ENCODE measurements at regions not wholly inside any gene's neighbourhood (a gene's known extent, or its start where the extent isn't known, plus 50 kb on each side); places are given as distances from the start of the nearest gene placed in this dataset.

DNA sequence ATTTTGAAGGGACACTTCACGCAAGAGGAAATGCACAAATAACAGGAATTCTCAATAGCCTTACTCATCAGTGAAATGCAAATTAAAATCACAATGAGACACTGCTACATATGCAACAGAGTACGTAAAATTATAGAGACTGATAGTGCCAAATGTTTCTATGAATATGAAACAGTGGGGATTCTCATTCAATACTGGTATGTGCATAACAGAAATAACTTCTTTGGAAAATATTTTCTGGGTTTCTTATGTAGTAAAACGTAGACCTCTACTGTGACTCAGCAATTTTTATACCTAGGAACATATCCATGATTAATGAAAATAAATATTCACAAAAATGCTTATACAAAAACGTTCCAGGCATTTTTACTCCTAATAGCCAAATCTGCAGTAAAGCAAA, 1625.2 kb downstream of the MAT2B start:
- H3K9me3 ChIP-seq, result no peaks in the 10 kb centered on the region
- no peaks in the 10 kb centered on the region for H3K27me3 ChIP-seq
- no peak overlapping the region for H3K4me3 ChIP-seq
- TF ChIP-seq, protein P1, sequence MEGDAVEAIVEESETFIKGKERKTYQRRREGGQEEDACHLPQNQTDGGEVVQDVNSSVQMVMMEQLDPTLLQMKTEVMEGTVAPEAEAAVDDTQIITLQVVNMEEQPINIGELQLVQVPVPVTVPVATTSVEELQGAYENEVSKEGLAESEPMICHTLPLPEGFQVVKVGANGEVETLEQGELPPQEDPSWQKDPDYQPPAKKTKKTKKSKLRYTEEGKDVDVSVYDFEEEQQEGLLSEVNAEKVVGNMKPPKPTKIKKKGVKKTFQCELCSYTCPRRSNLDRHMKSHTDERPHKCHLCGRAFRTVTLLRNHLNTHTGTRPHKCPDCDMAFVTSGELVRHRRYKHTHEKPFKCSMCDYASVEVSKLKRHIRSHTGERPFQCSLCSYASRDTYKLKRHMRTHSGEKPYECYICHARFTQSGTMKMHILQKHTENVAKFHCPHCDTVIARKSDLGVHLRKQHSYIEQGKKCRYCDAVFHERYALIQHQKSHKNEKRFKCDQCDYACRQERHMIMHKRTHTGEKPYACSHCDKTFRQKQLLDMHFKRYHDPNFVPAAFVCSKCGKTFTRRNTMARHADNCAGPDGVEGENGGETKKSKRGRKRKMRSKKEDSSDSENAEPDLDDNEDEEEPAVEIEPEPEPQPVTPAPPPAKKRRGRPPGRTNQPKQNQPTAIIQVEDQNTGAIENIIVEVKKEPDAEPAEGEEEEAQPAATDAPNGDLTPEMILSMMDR (IDR thresholded peaks at IDR 0.05), result no peak
- DNase-seq (ENCODE audit: low spot score), result no peak
- H3K4me1 ChIP-seq, result no peaks in the 10 kb centered on the region
- no peak overlapping the region for H3K27ac ChIP-seq
- no peaks in the 10 kb centered on the region for H3K36me3 ChIP-seq

DNA sequence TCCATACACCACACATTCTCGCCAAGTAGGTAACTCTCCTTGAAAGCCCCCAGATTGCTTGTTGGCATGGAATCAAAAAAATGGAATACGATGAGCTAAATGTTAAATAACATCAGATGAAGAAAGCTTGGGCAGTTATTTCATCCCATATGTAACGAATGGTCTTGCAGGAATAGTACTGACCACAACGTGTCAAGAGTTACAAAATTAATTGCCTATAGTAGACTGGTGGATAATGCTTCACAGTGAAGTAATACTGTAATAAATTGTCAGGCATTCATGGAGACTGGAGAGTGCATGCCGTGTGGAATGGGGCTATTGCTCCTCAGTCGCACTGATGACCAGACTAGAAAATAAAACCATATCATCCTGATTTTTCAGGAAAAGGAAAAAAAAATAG, 1628.7 kb downstream of the MAT2B start:
- Histone ChIP-seq H3K9me3 (no peaks in the 10 kb centered on the region), H3K27ac (no peak overlapping the region), H3K27me3 (no peaks in the 10 kb centered on the region), H3K36me3 (no peaks in the 10 kb centered on the region), H3K4me1 (no peaks in the 10 kb centered on the region), H3K4me3 (no peak overlapping the region)
- no peak for DNase-seq (ENCODE audit: low spot score)
- TF ChIP-seq, protein P1 (IDR thresholded peaks at IDR 0.05), result no peak

DNA sequence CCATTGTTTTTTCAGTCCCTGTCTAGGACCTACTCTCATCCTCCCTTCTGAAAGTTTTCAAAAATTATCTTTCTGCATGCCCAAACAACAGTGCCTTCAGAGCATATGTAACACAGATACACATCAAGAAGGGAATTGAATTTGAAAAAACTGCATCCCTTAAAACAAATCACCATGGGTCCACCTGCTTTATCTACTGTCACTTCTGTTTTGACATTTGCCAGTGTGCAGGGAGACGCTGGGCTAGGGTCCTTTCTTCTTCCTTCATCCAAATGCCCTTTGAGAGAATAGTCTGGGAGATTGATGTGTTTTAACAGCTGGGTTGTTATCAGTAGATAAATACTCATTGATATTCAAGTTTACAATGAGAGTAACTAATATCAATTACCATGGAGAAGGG, 1630.1 kb downstream of the MAT2B start:
- H3K4me1 ChIP-seq, result no peaks in the 10 kb centered on the region
- no peaks in the 10 kb centered on the region for H3K9me3 ChIP-seq
- H3K36me3 ChIP-seq, result no peaks in the 10 kb centered on the region
- H3K27ac ChIP-seq, result no peak overlapping the region
- no peak overlapping the region for H3K4me3 ChIP-seq
- H3K27me3 ChIP-seq, result no peaks in the 10 kb centered on the region
- TF ChIP-seq, protein P1 (IDR thresholded peaks at IDR 0.05), result no peak
- DNase-seq (ENCODE audit: low spot score), result no peak

DNA sequence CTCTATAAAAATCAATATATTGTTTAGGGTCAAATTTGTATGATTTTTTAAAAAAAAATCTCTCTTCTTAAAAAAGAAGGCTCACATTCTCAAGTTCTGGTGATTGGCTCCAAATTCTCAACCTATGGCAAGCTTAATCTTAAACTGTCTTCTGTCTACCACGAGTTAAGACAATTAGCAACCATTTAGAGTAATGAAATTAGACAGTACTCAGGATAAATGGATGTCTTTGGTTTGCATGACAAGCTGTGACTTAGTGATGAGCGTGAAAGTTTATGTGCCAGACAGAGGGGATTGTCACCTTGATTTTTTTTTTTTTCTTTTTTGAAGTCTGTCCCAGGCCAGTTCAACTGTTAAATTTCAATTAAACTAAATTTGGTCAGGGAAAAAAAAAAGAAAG, 1632.3 kb downstream of the MAT2B start:
- H3K4me3 ChIP-seq, result no peak overlapping the region
- no peaks in the 10 kb centered on the region for H3K27me3 ChIP-seq
- H3K27ac ChIP-seq, result no peak overlapping the region
- TF ChIP-seq, protein P1 (IDR thresholded peaks at IDR 0.05), result no peak
- H3K36me3 ChIP-seq, result no peaks in the 10 kb centered on the region
- DNase-seq (ENCODE audit: low spot score), result no peak
- H3K4me1 ChIP-seq, result no peaks in the 10 kb centered on the region
- H3K9me3 ChIP-seq, result no peaks in the 10 kb centered on the region

DNA sequence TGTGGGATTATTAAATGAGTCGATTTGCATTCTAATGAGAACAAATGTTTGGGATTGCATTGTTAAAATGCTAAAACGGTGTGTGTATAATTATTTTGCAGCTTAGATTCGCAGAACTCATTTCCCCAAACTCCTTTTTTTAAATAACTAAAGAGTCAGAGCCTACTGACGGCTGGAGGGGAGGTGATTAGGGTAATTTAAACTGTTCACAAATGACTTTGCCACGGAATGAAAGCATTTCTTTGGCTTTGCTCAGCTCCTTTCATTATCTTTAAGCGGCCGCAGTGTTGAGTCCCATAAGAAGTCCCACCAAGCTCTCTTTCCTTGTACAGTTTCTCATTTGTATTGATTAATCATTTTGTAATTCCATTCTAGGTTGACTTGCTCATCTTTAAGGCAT, 1632.8 kb downstream of the MAT2B start:
- Histone ChIP-seq H3K36me3 (no peaks in the 10 kb centered on the region), H3K27me3 (no peaks in the 10 kb centered on the region), H3K4me1 (no peaks in the 10 kb centered on the region), H3K4me3 (no peak overlapping the region), H3K9me3 (no peaks in the 10 kb centered on the region), H3K27ac (no peak overlapping the region)
- DNase-seq (ENCODE audit: low spot score), result no peak
- TF ChIP-seq, protein P1 (IDR thresholded peaks at IDR 0.05), result no peak

DNA sequence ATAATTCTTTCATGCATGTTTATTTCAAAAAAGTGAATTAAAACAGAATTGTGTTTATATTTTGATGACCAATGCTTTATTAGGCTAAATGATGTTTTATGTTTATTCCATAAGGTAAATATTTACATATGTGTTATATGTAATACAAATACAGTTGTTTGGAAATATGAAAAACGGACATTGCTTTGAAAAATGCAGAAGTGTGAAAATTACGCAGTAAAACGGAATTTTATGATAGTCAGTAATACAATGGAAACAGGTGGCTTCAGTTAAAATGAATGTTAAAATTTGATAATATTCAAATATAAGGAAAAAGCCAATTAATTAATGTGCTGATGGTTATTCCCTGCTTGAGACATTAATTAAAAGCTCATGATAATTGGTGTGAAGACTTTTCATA, 1633.8 kb downstream of the MAT2B start:
- DNase-seq (ENCODE audit: low spot score), result no peak
- no peak overlapping the region for H3K4me3 ChIP-seq
- H3K27ac ChIP-seq, result no peak overlapping the region

More for the DNA sequence above, 1633.8 kb downstream of the MAT2B start:
- TF ChIP-seq, protein P1 (IDR thresholded peaks at IDR 0.05), result no peak
- Histone ChIP-seq H3K9me3 (no peaks in the 10 kb centered on the region), H3K27me3 (no peaks in the 10 kb centered on the region), H3K36me3 (no peaks in the 10 kb centered on the region), H3K4me1 (no peaks in the 10 kb centered on the region)
